K562 (cell line): ENCODE measurements at regions not wholly inside any gene's neighbourhood (a gene's known extent, or its start where the extent isn't known, plus 50 kb on each side); places are given as distances from the start of the nearest gene placed in this dataset.

ENCODE experiments used
- ARNT ChIP-seq, 2 experiments: fragments of 450-650 bp; IDR thresholded peaks; 2 replicates each; pipeline ENCODE4 v1.6.1; 2016; ENCODE audit warnings: mild to moderate bottlenecking in 1 of 2
- FOXJ2 ChIP-seq: fragments of 200-800 bp; sonication (Bioruptor generic); IDR thresholded peaks from 2 replicates; pipeline ENCODE4 v1.6.1; 2016; ENCODE audit warnings: missing genetic modification characterization, missing compliant biosample characterization
- SOX6 ChIP-seq: fragments of 450-650 bp; IDR thresholded peaks from 2 replicates; pipeline ENCODE4 v1.6.1; 2014; ENCODE audit warnings: mild to moderate bottlenecking
- TCF3 ChIP-seq: sonication (generic); formaldehyde crosslinking; IDR thresholded peaks from 2 replicates; pipeline ENCODE4 v1.4.0; 2020; ENCODE audit warnings: mild to moderate bottlenecking, missing genetic modification reagents
- TCF7L2 ChIP-seq: fragments of 150-350 bp; IDR thresholded peaks from 2 replicates; pipeline ENCODE4 v1.6.1; 2016; ENCODE audit warnings: low read depth, mild to moderate bottlenecking, low read length, moderate library complexity
- TF ChIP-seq, protein P1 (sequence below), 2 experiments: IDR thresholded peaks in 1 of 2; conservative IDR thresholded peaks in 1 of 2; 2 replicates each; pipeline ENCODE4 v1.6.1; 2016; ENCODE audit warnings: low read depth in 2 of 2, mild to moderate bottlenecking in 1 of 2, missing compliant biosample characterization in 1 of 2, missing genetic modification characterization in 1 of 2, moderate library complexity in 1 of 2
- TF ChIP-seq, protein P2 (sequence below): sonication (generic); formaldehyde crosslinking; IDR thresholded peaks from 2 replicates; pipeline ENCODE4 v1.8.0; 2022; ENCODE audit warnings: missing genetic modification reagents, mild to moderate bottlenecking, moderate library complexity, borderline replicate concordance
- TF ChIP-seq, protein P3 (sequence below): fragments of 450-650 bp; IDR thresholded peaks from 2 replicates; pipeline ENCODE4 v1.6.1; 2016; ENCODE audit warnings: low read depth
- TF ChIP-seq, protein P4 (sequence below): fragments of 250-450 bp; sonication (Bioruptor Pico); IDR thresholded peaks from 2 replicates; pipeline ENCODE4 v1.4.0; 2020; ENCODE audit warnings: mild to moderate bottlenecking, moderate library complexity, borderline replicate concordance

DNA sequence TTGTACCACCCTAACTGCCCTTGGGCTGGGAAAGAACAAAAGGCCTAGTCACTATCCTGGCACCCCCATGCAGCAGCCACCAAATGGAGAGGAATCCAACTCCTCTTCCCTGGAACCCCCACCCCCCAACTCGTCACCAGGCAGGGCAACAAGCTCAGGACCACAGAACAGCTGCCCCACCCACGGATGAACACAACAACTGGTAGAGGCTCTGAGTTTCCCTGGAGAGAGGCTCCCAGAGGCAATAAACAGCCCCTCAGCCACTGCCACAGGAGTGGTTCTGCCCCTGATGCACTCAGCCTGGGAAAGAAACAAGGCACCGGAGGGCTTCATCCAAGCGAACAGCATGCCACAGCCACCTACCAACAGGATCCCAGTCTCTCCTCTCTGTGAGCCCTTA lies 778.4 kb upstream of the FAT3 start (continued):
- TF ChIP-seq, protein P1, sequence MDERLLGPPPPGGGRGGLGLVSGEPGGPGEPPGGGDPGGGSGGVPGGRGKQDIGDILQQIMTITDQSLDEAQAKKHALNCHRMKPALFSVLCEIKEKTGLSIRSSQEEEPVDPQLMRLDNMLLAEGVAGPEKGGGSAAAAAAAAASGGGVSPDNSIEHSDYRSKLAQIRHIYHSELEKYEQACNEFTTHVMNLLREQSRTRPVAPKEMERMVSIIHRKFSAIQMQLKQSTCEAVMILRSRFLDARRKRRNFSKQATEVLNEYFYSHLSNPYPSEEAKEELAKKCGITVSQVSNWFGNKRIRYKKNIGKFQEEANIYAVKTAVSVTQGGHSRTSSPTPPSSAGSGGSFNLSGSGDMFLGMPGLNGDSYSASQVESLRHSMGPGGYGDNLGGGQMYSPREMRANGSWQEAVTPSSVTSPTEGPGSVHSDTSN (CRISPR knock-in tag; IDR thresholded peaks at IDR 0.05; ENCODE audit: low read depth), result no peak
- TF ChIP-seq, protein P1 (tag; conservative IDR thresholded peaks at IDR 0.05; ENCODE audit: low read depth), result no peak
- TF ChIP-seq, protein P2, sequence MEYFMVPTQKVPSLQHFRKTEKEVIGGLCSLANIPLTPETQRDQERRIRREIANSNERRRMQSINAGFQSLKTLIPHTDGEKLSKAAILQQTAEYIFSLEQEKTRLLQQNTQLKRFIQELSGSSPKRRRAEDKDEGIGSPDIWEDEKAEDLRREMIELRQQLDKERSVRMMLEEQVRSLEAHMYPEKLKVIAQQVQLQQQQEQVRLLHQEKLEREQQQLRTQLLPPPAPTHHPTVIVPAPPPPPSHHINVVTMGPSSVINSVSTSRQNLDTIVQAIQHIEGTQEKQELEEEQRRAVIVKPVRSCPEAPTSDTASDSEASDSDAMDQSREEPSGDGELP (CRISPR knock-in tag), result no peak
- TF ChIP-seq TCF7L2 (no peak), ARNT (IDR thresholded peaks at IDR 0.05) (no peak), TCF3 (no peak), SOX6 (no peak), FOXJ2 (tag) (no peak)
- TF ChIP-seq, protein P3, sequence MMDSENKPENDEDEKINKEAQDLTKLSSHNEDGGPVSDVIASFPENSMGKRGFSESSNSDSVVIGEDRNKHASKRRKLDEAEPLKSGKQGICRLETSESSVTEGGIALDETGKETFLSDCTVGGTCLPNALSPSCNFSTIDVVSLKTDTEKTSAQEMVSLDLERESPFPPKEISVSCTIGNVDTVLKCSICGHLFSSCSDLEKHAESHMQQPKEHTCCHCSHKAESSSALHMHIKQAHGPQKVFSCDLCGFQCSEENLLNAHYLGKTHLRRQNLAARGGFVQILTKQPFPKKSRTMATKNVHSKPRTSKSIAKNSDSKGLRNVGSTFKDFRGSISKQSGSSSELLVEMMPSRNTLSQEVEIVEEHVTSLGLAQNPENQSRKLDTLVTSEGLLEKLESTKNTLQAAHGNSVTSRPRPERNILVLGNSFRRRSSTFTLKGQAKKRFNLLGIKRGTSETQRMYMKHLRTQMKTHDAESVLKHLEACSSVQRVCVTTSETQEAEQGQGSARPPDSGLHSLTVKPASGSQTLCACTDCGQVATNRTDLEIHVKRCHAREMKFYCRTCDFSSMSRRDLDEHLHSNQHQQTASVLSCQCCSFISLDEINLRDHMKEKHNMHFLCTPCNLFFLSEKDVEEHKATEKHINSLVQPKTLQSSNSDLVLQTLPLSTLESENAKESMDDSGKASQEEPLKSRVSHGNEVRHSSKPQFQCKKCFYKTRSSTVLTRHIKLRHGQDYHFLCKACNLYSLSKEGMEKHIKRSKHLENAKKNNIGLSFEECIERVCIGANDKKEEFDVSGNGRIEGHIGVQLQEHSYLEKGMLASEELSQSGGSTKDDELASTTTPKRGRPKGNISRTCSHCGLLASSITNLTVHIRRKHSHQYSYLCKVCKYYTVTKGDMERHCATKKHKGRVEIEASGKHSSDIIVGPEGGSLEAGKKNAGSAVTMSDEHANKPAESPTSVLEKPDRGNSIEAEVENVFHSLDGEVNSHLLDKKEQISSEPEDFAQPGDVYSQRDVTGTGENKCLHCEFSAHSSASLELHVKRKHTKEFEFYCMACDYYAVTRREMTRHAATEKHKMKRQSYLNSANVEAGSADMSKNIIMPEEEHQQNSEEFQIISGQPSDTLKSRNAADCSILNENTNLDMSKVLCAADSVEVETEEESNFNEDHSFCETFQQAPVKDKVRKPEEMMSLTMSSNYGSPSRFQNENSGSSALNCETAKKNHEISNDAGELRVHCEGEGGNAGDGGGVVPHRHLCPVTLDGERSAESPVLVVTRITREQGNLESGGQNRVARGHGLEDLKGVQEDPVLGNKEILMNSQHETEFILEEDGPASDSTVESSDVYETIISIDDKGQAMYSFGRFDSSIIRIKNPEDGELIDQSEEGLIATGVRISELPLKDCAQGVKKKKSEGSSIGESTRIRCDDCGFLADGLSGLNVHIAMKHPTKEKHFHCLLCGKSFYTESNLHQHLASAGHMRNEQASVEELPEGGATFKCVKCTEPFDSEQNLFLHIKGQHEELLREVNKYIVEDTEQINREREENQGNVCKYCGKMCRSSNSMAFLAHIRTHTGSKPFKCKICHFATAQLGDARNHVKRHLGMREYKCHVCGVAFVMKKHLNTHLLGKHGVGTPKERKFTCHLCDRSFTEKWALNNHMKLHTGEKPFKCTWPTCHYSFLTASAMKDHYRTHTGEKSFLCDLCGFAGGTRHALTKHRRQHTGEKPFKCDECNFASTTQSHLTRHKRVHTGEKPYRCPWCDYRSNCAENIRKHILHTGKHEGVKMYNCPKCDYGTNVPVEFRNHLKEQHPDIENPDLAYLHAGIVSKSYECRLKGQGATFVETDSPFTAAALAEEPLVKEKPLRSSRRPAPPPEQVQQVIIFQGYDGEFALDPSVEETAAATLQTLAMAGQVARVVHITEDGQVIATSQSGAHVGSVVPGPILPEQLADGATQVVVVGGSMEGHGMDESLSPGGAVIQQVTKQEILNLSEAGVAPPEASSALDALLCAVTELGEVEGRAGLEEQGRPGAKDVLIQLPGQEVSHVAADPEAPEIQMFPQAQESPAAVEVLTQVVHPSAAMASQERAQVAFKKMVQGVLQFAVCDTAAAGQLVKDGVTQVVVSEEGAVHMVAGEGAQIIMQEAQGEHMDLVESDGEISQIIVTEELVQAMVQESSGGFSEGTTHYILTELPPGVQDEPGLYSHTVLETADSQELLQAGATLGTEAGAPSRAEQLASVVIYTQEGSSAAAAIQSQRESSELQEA, result no peak
- TF ChIP-seq, protein P4, sequence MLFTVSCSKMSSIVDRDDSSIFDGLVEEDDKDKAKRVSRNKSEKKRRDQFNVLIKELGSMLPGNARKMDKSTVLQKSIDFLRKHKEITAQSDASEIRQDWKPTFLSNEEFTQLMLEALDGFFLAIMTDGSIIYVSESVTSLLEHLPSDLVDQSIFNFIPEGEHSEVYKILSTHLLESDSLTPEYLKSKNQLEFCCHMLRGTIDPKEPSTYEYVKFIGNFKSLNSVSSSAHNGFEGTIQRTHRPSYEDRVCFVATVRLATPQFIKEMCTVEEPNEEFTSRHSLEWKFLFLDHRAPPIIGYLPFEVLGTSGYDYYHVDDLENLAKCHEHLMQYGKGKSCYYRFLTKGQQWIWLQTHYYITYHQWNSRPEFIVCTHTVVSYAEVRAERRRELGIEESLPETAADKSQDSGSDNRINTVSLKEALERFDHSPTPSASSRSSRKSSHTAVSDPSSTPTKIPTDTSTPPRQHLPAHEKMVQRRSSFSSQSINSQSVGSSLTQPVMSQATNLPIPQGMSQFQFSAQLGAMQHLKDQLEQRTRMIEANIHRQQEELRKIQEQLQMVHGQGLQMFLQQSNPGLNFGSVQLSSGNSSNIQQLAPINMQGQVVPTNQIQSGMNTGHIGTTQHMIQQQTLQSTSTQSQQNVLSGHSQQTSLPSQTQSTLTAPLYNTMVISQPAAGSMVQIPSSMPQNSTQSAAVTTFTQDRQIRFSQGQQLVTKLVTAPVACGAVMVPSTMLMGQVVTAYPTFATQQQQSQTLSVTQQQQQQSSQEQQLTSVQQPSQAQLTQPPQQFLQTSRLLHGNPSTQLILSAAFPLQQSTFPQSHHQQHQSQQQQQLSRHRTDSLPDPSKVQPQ (CRISPR knock-in tag), result no peak
